Fibroblast of lung (primary cell): ENCODE measurements at regions not wholly inside any gene's neighbourhood (a gene's known extent, or its start where the extent isn't known, plus 50 kb on each side); places are given as distances from the start of the nearest gene placed in this dataset.

Source experiments
- DNase-seq, 2 donors: peaks; one replicate each; pipeline versions ENCODE4 v3.0.0 to v3.0.0-alpha.2; 2010; ENCODE audit warnings: low read depth in 2 of 2
- H2AFZ ChIP-seq: 2 replicates; pipeline ENCODE4 v1.5.1; 2012; ENCODE audit warnings: low read length, control low read depth, inconsistent platforms
- H3K27ac ChIP-seq: 2 replicates; pipeline ENCODE4 v1.5.1; 2011; ENCODE audit warnings: low read length, control low read depth; ENCODE audit not compliant: insufficient read depth
- H3K27me3 ChIP-seq: 2 replicates; pipeline ENCODE4 v1.5.1; 2011; ENCODE audit warnings: mild to moderate bottlenecking, low read length; ENCODE audit not compliant: control insufficient read depth, insufficient read depth
- H3K36me3 ChIP-seq: 2 replicates; pipeline ENCODE4 v1.5.1; 2011; ENCODE audit warnings: low read length; ENCODE audit not compliant: control insufficient read depth, insufficient read depth
- H3K4me1 ChIP-seq: 2 replicates; pipeline ENCODE4 v1.5.1; 2011; ENCODE audit warnings: low read length; ENCODE audit not compliant: control insufficient read depth, insufficient read depth; ENCODE audit errors: extremely low read depth
- H3K4me2 ChIP-seq: 2 replicates; pipeline ENCODE4 v1.5.1; 2011; ENCODE audit warnings: low read length, control low read depth; ENCODE audit not compliant: insufficient read depth; ENCODE audit errors: extremely low read depth
- H3K4me3 ChIP-seq, 4 experiments: fragments of 200-600 bp in 1 of 4; sonication (generic) in 1 of 4; replicated peaks in 1 of 4; 2 replicates each; pipeline ENCODE4 v1.5.1; 2011 to 2016; ENCODE audit warnings: low read length in 4 of 4, low read depth in 3 of 4, mild to moderate bottlenecking in 3 of 4, control low read depth in 2 of 4, inconsistent platforms in 1 of 4, mixed read lengths in 1 of 4; ENCODE audit not compliant: insufficient read depth in 1 of 4; ENCODE audit errors: control extremely low read depth in 1 of 4
- H3K79me2 ChIP-seq: 2 replicates; pipeline ENCODE4 v1.5.1; 2012; ENCODE audit warnings: mild to moderate bottlenecking, low read length, inconsistent platforms; ENCODE audit not compliant: control insufficient read depth, insufficient read depth
- H3K9ac ChIP-seq: 2 replicates; pipeline ENCODE4 v1.5.1; 2011; ENCODE audit warnings: mild to moderate bottlenecking, low read length, control low read depth; ENCODE audit not compliant: insufficient read depth
- H3K9me3 ChIP-seq: 2 replicates; pipeline ENCODE4 v1.5.1; 2012; ENCODE audit warnings: low read depth, low read length; ENCODE audit not compliant: control insufficient read depth, insufficient read depth
- H4K20me1 ChIP-seq: 2 replicates; pipeline ENCODE4 v1.5.1; 2011; ENCODE audit warnings: low read length; ENCODE audit not compliant: control insufficient read depth, insufficient read depth; ENCODE audit errors: extremely low read depth
- CTCF ChIP-seq, 2 donors: IDR thresholded peaks in 1 of 2; conservative IDR thresholded peaks in 1 of 2; 1 replicate in 1 of 2; 2 replicates in 1 of 2; pipeline ENCODE4 v1.5.1; 2011 to 2012; ENCODE audit warnings: low read length in 2 of 2, control low read depth in 1 of 2, inconsistent platforms in 1 of 2, low read depth in 1 of 2, mild to moderate bottlenecking in 1 of 2
- EZH2 ChIP-seq: IDR thresholded peaks from 2 replicates; pipeline ENCODE4 v1.5.1; 2012; ENCODE audit warnings: low read length, control low read depth, mild to moderate bottlenecking; ENCODE audit errors: missing control alignments

- Histone ChIP-seq H3K79me2 (no peaks in the 10 kb centered on the region), H4K20me1 (no peaks in the 10 kb centered on the region), H3K9me3 (no peaks in the 10 kb centered on the region), H3K4me2 (no peak overlapping the region), H3K4me3 (no peak overlapping the region), H3K27me3 (no peaks in the 10 kb centered on the region), H3K4me1 (no peaks in the 10 kb centered on the region), H3K9ac (no peak overlapping the region), H2AFZ (no peak overlapping the region), H3K27ac (no peak overlapping the region), H3K36me3 (no peaks in the 10 kb centered on the region)
- no peak for DNase-seq
- no peak for TF ChIP-seq EZH2
- TF ChIP-seq CTCF (conservative IDR thresholded peaks at IDR 0.05 in 1 of 2, IDR thresholded peaks at IDR 0.05 in 1 of 2; ENCODE audit: low read depth in 1 of 2, low read length in 2 of 2): no peak
These were observed 111.5 kb upstream of the ZNF507 start for GRCh38 chr19:32233885-32234284.

- no peak overlapping the region for H3K4me2 ChIP-seq
- H4K20me1 ChIP-seq: no peaks in the 10 kb centered on the region
- no peaks in the 10 kb centered on the region for H3K27me3 ChIP-seq
- no peaks in the 10 kb centered on the region for H3K79me2 ChIP-seq
- TF ChIP-seq CTCF (conservative IDR thresholded peaks at IDR 0.05 in 1 of 2, IDR thresholded peaks at IDR 0.05 in 1 of 2; ENCODE audit: low read depth in 1 of 2, low read length in 2 of 2): no peak
- TF ChIP-seq EZH2: no peak
- no peak overlapping the region for H3K4me3 ChIP-seq
- H2AFZ ChIP-seq: no peak overlapping the region
- H3K36me3 ChIP-seq: no peaks in the 10 kb centered on the region
- DNase-seq: no peak
- H3K9ac ChIP-seq: no peak overlapping the region
- no peaks in the 10 kb centered on the region for H3K4me1 ChIP-seq
- H3K27ac ChIP-seq: no peak overlapping the region
- no peaks in the 10 kb centered on the region for H3K9me3 ChIP-seq
These were observed 110.7 kb upstream of the ZNF507 start for GRCh38 chr19:32234663-32235217.

DNA sequence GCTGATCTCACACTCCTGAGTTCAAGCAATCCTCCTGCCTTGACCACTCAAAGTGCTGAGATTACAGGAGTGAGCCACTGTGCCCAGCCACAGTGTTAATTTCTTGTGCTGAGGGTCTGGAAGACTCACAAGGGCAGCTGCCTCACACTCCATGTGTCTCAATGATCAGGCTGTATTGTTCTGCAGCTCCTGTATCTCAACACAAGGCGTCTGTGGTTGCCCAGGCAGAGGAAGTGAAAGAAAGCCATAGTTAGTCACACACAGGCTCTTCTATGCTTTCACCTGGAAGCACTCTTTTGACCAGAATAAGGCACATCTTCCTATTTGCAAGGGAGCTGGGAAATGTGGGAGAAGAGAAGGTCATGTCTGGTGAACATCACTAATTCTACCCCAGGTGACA, 107.3 kb upstream of the ZNF507 start:
- H3K9me3 ChIP-seq: no peaks in the 10 kb centered on the region
- H3K79me2 ChIP-seq: no peaks in the 10 kb centered on the region
- no peak for DNase-seq
- TF ChIP-seq EZH2 (no peak), CTCF (conservative IDR thresholded peaks at IDR 0.05 in 1 of 2, IDR thresholded peaks at IDR 0.05 in 1 of 2; ENCODE audit: low read depth in 1 of 2, low read length in 2 of 2) (no peak)
- no peak overlapping the region for H3K9ac ChIP-seq
- H3K4me1 ChIP-seq: no peaks in the 10 kb centered on the region
- no peaks in the 10 kb centered on the region for H3K27me3 ChIP-seq
- no peaks in the 10 kb centered on the region for H4K20me1 ChIP-seq
- no peaks in the 10 kb centered on the region for H3K36me3 ChIP-seq
- no peak overlapping the region for H3K4me3 ChIP-seq
- H3K4me2 ChIP-seq: no peak overlapping the region
- no peak overlapping the region for H2AFZ ChIP-seq
- no peak overlapping the region for H3K27ac ChIP-seq
